ENCODE measurements at regions not wholly inside any gene's neighbourhood (a gene's known extent, or its start where the extent isn't known, plus 50 kb on each side); places are given as distances from the start of the nearest gene placed in this dataset.

GRCh38 chr9:96167011-96167410 is 135.0 kb downstream of the HSD17B3 start:
- Histone ChIP-seq H3K27me3 (ENCODE audit: insufficient read depth, low read length) (peaks cover 3% of the 10 kb centered on the region; the same call in 1 of the 2 replicates), H3K4me3 (ENCODE audit: low read depth, low read length, poor library complexity, severe bottlenecking) (no peak overlapping the region), H3K9me2 (ENCODE audit: low read depth, low read length) (no peaks in the 10 kb centered on the region), H4K20me1 (ENCODE audit: insufficient read depth, low read length) (no peaks in the 10 kb centered on the region), H3K79me2 (ENCODE audit: insufficient read depth, low read length) (no peaks in the 10 kb centered on the region), H3K36me3 (ENCODE audit: insufficient read depth, low read length) (no peaks in the 10 kb centered on the region), H3K4me2 (ENCODE audit: low read length) (no peak overlapping the region), H3K9ac (ENCODE audit: low read length) (no peak overlapping the region), H3K4me1 (ENCODE audit: insufficient read depth, low read length, severe bottlenecking) (no peaks in the 10 kb centered on the region), H2AFZ (ENCODE audit: low read length) (no peak overlapping the region), H3K9me3 (ENCODE audit: low read length) (no peaks in the 10 kb centered on the region), H3F3A (ENCODE audit: insufficient read depth, low read length) (no peaks in the 10 kb centered on the region), H3K27ac (ENCODE audit: low read depth, low read length, poor library complexity, severe bottlenecking) (no peak overlapping the region)
- no peak for TF ChIP-seq EZH2 (IDR thresholded peaks at IDR 0.05; ENCODE audit: borderline replicate concordance, low read length)

- Histone ChIP-seq H3K4me3 (ENCODE audit: low read depth, low read length, poor library complexity, severe bottlenecking) (no peak overlapping the region), H3K4me1 (ENCODE audit: insufficient read depth, low read length, severe bottlenecking) (no peaks in the 10 kb centered on the region), H3K4me2 (ENCODE audit: low read length) (no peak overlapping the region), H3K27ac (ENCODE audit: low read depth, low read length, poor library complexity, severe bottlenecking) (no peak overlapping the region), H3K9ac (ENCODE audit: low read length) (no peak overlapping the region), H3K36me3 (ENCODE audit: insufficient read depth, low read length) (no peaks in the 10 kb centered on the region), H3F3A (ENCODE audit: insufficient read depth, low read length) (no peaks in the 10 kb centered on the region), H3K9me3 (ENCODE audit: low read length) (no peaks in the 10 kb centered on the region), H3K79me2 (ENCODE audit: insufficient read depth, low read length) (no peaks in the 10 kb centered on the region), H3K27me3 (ENCODE audit: insufficient read depth, low read length) (no peaks in the 10 kb centered on the region), H2AFZ (ENCODE audit: low read length) (no peak overlapping the region), H4K20me1 (ENCODE audit: insufficient read depth, low read length) (no peaks in the 10 kb centered on the region), H3K9me2 (ENCODE audit: low read depth, low read length) (no peaks in the 10 kb centered on the region)
- no peak for TF ChIP-seq CTCF (IDR thresholded peaks at IDR 0.05; ENCODE audit: low read length)
- TF ChIP-seq EZH2 (IDR thresholded peaks at IDR 0.05; ENCODE audit: borderline replicate concordance, low read length): no peak
Measured at GRCh38 chr9:96164268-96164683, 137.7 kb downstream of the HSD17B3 start.

GRCh38 chr9:96163712-96164111 is 138.3 kb downstream of the HSD17B3 start:
- TF ChIP-seq CTCF (IDR thresholded peaks at IDR 0.05; ENCODE audit: low read length) (no peak), EZH2 (IDR thresholded peaks at IDR 0.05; ENCODE audit: borderline replicate concordance, low read length) (no peak)
- Histone ChIP-seq H4K20me1 (ENCODE audit: insufficient read depth, low read length) (no peaks in the 10 kb centered on the region), H3K27ac (ENCODE audit: low read depth, low read length, poor library complexity, severe bottlenecking) (no peak overlapping the region), H3K4me2 (ENCODE audit: low read length) (no peak overlapping the region), H2AFZ (ENCODE audit: low read length) (no peak overlapping the region), H3F3A (ENCODE audit: insufficient read depth, low read length) (no peaks in the 10 kb centered on the region), H3K9me3 (ENCODE audit: low read length) (no peaks in the 10 kb centered on the region), H3K9me2 (ENCODE audit: low read depth, low read length) (no peaks in the 10 kb centered on the region), H3K4me3 (ENCODE audit: low read depth, low read length, poor library complexity, severe bottlenecking) (no peak overlapping the region), H3K36me3 (ENCODE audit: insufficient read depth, low read length) (no peaks in the 10 kb centered on the region), H3K79me2 (ENCODE audit: insufficient read depth, low read length) (no peaks in the 10 kb centered on the region), H3K4me1 (ENCODE audit: insufficient read depth, low read length, severe bottlenecking) (no peaks in the 10 kb centered on the region), H3K9ac (ENCODE audit: low read length) (no peak overlapping the region), H3K27me3 (ENCODE audit: insufficient read depth, low read length) (no peaks in the 10 kb centered on the region)

- Histone ChIP-seq H3K9me3 (ENCODE audit: low read length) (no peaks in the 10 kb centered on the region), H3K27me3 (ENCODE audit: insufficient read depth, low read length) (no peaks in the 10 kb centered on the region), H3K4me3 (ENCODE audit: low read depth, low read length, poor library complexity, severe bottlenecking) (no peak overlapping the region), H3K9me2 (ENCODE audit: low read depth, low read length) (no peaks in the 10 kb centered on the region), H3K4me2 (ENCODE audit: low read length) (no peak overlapping the region), H3K79me2 (ENCODE audit: insufficient read depth, low read length) (no peaks in the 10 kb centered on the region), H3K36me3 (ENCODE audit: insufficient read depth, low read length) (no peaks in the 10 kb centered on the region), H3K27ac (ENCODE audit: low read depth, low read length, poor library complexity, severe bottlenecking) (no peak overlapping the region), H3K4me1 (ENCODE audit: insufficient read depth, low read length, severe bottlenecking) (no peaks in the 10 kb centered on the region), H3K9ac (ENCODE audit: low read length) (no peak overlapping the region), H2AFZ (ENCODE audit: low read length) (no peak overlapping the region), H4K20me1 (ENCODE audit: insufficient read depth, low read length) (no peaks in the 10 kb centered on the region), H3F3A (ENCODE audit: insufficient read depth, low read length) (no peaks in the 10 kb centered on the region)
- TF ChIP-seq CTCF (IDR thresholded peaks at IDR 0.05; ENCODE audit: low read length): no peak
Measured at GRCh38 chr9:96163161-96163560, 138.8 kb downstream of the HSD17B3 start.
